ENCODE measurements at regions not wholly inside any gene's neighbourhood (a gene's known extent, or its start where the extent isn't known, plus 50 kb on each side); places are given as distances from the start of the nearest gene placed in this dataset.

DNA sequence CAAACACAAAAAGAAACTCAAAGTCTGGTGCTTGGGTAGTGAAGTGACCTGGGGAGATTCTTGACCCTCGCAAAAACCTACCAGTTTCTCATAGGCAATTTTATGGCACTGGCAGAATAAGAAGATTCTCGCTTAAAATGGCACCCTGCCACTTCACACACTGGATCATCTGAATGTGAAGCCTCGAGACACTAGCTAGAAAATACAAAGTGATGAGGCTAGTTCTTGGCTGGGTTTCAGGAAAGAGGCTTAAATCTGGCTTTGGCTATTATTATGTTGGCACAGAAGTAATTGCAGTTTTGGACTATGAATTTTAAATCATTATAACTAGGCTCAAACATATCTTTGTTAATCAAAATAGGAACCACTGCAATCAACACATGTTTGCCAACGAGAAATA is 634.7 kb upstream of the BOD1L1 start:
- no peak overlapping the region for H3K4me3 ChIP-seq
- TF ChIP-seq, protein P1, sequence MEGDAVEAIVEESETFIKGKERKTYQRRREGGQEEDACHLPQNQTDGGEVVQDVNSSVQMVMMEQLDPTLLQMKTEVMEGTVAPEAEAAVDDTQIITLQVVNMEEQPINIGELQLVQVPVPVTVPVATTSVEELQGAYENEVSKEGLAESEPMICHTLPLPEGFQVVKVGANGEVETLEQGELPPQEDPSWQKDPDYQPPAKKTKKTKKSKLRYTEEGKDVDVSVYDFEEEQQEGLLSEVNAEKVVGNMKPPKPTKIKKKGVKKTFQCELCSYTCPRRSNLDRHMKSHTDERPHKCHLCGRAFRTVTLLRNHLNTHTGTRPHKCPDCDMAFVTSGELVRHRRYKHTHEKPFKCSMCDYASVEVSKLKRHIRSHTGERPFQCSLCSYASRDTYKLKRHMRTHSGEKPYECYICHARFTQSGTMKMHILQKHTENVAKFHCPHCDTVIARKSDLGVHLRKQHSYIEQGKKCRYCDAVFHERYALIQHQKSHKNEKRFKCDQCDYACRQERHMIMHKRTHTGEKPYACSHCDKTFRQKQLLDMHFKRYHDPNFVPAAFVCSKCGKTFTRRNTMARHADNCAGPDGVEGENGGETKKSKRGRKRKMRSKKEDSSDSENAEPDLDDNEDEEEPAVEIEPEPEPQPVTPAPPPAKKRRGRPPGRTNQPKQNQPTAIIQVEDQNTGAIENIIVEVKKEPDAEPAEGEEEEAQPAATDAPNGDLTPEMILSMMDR (IDR thresholded peaks at IDR 0.05): no peak
- H3K27ac ChIP-seq: no peak overlapping the region
- DNase-seq (ENCODE audit: low spot score): no peak

DNA sequence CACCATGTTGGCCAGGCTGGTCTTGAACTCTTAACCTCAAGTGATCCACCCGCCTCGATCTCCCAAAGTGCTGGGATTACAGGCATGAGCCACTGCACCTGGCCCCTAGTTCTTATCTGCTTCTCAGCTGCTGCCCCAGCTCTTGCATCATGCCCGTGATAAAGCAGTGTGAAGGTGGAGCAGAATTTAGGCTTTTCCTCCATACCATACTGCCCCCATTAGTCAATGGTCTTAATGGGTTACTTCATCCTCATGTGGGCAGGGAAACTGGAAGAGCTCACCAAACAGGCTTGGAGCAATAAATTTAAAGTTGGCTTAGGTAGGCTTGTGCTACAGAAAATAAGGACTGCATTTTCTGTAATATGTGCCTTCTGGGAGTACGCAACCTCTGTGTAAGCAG is 636.9 kb upstream of the BOD1L1 start:
- H3K27ac ChIP-seq: no peak overlapping the region
- no peak for DNase-seq (ENCODE audit: low spot score)
- no peak overlapping the region for H3K4me3 ChIP-seq
- TF ChIP-seq, protein P1 (IDR thresholded peaks at IDR 0.05): no peak

DNA sequence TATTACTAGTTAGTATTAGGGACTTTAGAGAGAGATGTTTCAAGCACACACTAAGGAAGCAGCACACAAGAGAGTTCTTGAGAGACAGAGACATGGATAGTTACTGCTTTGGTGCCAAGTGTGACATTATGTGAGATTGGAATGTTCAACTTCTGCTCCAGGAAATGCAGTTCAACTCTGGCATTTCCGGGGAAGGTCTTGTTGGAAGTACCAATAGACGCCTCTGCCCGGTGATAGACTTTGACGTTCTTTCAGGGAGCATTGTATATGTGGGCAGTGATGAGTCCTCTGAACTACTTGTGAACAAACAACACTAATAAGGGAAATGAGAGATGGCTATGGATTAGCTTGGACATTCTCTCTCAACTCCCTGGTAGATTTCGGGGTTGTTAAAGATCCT is 638.1 kb upstream of the BOD1L1 start:
- DNase-seq (ENCODE audit: low spot score): no peak
- Histone ChIP-seq H3K27ac (no peak overlapping the region), H3K4me3 (no peak overlapping the region)
- TF ChIP-seq, protein P1 (IDR thresholded peaks at IDR 0.05): no peak

DNA sequence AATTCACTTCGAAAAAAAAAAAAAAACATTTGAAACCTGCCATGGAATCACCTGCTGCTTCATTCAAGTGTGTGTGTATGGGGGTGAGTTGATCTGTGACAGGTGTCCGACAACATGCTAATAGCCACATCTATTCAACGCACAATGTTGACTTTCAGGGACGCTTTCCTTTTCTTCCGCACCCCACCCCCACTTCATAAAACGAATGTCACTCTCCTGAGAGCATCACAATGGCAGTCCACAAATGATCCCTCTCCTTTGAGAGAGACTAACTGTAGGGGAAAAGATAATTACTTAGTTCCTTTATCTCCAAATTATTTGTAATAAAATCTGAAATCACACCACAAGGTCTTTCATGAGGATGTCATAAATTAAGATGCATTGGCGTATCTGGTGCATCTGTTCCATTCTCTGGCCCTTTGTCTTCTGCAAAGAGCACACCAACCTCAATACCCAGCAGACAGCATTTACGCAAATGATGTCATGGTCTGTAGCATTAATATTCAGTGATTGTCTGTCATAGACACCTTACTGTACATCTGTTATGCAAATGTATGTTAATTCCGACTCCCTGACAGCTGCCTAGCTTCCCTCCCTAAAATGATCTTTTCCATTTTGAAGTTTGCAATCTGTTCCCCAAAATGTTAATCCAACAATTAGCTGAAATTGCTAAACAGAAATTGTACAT is 640.0 kb upstream of the BOD1L1 start:
- H3K27ac ChIP-seq: no peak overlapping the region
- no peak overlapping the region for H3K4me3 ChIP-seq
- TF ChIP-seq, protein P1 (IDR thresholded peaks at IDR 0.05): no peak
- DNase-seq (ENCODE audit: low spot score): no peak

DNA sequence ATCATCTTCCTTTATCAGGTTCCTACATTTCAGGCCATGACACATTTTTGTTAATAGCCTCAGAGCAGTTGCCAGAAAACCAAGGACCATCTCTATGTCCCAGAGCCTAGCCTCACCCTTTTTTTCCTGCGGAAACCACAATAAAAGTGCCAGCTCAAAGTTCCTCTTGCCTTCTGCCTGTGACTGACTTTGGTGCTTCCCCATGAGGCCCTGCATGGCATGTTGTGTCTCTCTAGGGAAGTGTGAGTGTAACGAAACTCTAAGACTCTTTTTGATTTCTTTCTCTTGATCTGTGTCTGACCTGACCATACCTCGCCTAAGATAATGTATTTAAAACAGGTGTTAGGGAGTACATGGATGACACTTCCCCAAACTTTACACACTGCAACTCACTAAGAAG is 642.3 kb upstream of the BOD1L1 start:
- H3K4me3 ChIP-seq: no peak overlapping the region
- DNase-seq (ENCODE audit: low spot score): no peak
- TF ChIP-seq, protein P1 (IDR thresholded peaks at IDR 0.05): no peak
- no peak overlapping the region for H3K27ac ChIP-seq

DNA sequence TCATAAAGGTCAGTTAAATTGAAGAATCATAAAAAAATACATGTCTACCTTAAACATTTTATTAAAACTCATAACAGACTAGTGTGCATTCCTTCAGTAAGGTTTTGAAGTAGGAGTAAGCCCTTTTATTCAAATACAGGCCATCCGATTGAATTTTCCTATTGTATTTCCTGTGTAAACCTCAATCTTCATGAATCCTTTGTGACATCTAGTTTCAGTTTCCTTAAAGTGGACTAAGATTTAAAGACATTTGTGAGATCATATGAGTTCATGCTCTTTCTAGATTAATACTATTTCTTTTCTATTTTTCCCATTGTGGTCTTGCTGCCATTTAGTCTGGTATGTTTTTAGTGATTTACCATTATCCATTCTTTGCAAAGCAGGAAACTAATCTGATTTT is 644.7 kb upstream of the BOD1L1 start:
- DNase-seq (ENCODE audit: low spot score): no peak
- Histone ChIP-seq H3K4me3 (no peak overlapping the region), H3K27ac (no peak overlapping the region)
- TF ChIP-seq, protein P1 (IDR thresholded peaks at IDR 0.05): no peak

DNA sequence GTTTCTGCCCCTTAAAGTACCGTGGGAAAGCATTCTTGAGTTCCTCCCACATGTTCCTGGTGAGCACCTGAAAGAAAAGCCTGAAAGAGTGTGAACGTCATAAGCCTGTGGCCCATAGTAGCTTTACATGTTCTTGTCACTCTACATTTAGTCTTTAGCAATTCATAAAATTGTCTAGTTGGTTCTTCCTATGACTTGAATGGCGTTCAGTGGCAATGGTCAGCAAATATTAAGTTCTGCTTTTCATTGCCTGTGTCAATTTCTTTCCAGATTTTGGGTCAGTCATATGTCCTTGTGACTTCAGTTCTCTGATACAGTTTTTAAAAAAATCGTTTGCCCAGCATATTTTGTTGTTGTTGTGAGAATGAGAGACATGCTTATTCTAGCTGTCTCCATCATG is 650.0 kb upstream of the BOD1L1 start:
- no peak for DNase-seq (ENCODE audit: low spot score)
- no peak overlapping the region for H3K27ac ChIP-seq
- TF ChIP-seq, protein P1 (IDR thresholded peaks at IDR 0.05): no peak
- H3K4me3 ChIP-seq: no peak overlapping the region

Measured in coronary artery (tissue), 2 donors.